Anterior cingulate cortex (tissue), 58 donors: ENCODE measurements at regions not wholly inside any gene's neighbourhood (a gene's known extent, or its start where the extent isn't known, plus 50 kb on each side); places are given as distances from the start of the nearest gene placed in this dataset.
"Not testable (repeated sequence)": the region's sequence is repeated elsewhere in the genome, so short reads cannot be mapped to it uniquely, and the experiment has no call there.

Experiments used
- DNase-seq, 58 donors: peaks; one replicate each; lab custom pipeline; 2025; lab: John Stamatoyannopoulos, UW

GRCh38 chr20:29500738-29501137 is 1756.7 kb upstream of the DEFB115 start:
- not testable (repeated sequence) for DNase-seq

- DNase-seq = not testable (repeated sequence)
Measured at GRCh38 chr20:29514634-29515033, 1742.8 kb upstream of the DEFB115 start.

DNA sequence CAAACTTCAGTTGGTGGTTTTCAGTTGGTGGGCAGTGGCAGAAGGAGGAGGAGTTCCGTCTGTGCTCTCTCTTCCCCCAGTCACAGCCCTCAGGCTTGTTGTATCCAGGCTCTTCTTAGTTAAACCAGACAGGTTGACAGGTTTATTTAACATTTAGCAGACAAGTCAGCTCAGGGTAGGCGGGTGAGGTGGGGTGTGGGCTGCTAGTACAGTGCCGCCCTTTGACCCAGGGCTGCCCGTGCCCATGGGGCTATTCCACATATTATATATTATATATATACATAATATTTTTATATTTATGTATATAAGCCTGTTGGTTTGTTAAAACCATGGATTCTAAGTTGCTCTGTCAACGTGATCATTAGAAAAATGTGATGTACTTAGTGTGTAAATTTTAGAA is 1740.6 kb upstream of the DEFB115 start:
- not testable (repeated sequence) for DNase-seq

GRCh38 chr20:29519610-29520241 is 1737.7 kb upstream of the DEFB115 start:
- DNase-seq = not testable (repeated sequence)

DNA sequence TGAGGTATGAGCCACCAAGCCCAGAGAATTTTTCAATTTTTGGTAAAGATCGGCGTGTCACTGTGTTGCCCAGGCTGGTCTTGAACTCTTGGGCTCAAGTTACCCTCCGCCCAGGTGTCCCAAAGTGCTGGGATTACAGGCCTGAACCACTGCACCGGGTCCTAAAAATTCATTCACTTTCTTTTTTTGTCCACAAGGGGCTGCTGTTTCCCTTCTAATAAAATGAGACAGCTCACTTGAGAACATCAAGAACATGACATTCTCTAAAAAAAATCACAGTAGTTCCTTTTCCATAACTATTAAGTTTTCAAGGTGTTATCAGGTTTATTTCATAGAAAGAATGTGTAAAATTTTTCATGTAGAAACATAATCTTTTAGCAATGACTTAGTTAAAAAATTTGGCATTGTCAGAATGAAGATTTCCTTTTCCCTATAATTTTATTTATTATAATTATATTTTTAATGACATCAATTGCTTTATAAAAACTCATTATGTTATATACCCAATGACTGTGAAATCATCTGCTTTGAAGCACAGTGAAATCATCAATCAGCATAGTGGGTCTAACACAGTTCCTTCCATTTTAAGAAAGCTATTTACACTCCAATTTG is 1723.8 kb upstream of the DEFB115 start:
- not testable (repeated sequence) for DNase-seq

DNA sequence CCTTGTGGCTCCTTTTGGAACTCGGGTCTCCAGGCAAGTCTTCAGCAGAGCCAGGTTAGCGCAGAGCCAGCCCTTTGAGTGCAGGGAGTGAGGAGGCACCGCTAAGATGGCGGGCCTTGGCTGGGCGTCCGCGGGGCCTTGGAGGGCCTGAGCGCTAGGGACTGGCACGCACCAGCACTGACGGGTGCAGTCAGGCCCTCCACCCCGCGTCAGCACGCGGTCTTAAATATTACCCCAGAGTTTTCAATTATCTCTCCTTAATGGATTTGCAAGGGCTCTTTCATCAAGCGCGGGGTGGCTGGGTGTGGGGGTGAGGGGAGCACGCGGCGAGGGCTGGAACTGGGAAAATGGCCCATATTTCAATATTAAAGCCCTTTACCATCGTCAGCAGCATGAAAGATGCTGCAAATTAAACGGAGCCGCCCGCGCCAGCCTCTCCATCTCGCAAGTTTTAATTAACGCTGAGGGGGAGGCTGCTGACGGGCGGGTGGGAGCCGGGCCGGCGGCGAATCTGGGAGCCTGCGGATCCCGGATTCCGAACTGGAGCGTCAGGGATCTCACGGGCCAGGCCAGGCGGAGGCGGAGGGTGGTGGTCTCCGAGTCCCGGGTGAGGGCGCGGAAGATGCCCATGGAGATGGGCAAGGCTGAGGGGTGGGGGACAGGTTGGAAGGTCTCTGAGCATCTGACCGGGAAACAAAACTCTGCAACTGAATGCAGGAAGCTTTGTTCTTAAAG is 1690.4 kb upstream of the DEFB115 start:
- DNase-seq = not testable (repeated sequence)

GRCh38 chr20:29567671-29568070 is 1689.8 kb upstream of the DEFB115 start:
- not testable (repeated sequence) for DNase-seq

- DNase-seq = not testable (repeated sequence)
Measured at GRCh38 chr20:29570126-29570525, 1687.3 kb upstream of the DEFB115 start.

DNA sequence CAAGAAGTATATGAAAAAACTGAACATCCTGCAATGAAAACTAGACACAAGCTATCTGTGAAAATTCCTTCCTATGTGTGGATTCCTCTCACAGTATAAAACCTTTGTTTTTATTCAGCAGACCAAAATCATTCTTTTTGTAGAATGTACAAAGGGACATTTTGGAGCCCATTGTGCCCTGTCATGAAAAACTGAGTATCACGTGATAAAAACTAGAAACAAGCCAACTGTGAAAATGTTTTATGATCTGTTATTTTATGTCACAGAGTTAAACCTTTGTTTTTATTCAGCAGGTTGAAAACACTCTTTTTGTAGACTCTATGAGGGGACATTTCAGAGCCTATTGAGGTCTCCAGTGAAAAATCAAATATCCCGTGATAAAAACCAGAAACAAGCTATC is 1667.9 kb upstream of the DEFB115 start:
- not testable (repeated sequence) for DNase-seq

DNA sequence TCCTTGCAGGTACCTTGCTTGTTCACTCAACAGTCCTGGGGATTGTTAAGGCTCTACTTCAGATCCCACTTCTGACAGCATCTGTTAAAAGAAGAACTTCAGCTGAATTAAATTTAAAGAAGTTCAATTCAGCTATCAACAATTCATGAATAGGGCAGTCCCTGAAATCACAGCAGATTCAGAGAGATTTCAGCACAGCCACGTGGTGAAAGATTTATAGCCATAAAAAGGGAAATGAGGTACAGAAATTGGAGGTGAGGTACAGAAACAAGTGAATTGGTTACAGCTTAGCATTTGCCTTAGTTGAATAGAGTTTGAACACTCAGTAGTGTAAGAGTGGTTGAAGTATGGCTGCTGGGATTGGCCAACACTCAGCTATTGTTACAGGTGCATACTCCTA is 1653.3 kb upstream of the DEFB115 start:
- not testable (repeated sequence) for DNase-seq

GRCh38 chr20:29606171-29606570 is 1651.3 kb upstream of the DEFB115 start:
- DNase-seq = not testable (repeated sequence)

DNA sequence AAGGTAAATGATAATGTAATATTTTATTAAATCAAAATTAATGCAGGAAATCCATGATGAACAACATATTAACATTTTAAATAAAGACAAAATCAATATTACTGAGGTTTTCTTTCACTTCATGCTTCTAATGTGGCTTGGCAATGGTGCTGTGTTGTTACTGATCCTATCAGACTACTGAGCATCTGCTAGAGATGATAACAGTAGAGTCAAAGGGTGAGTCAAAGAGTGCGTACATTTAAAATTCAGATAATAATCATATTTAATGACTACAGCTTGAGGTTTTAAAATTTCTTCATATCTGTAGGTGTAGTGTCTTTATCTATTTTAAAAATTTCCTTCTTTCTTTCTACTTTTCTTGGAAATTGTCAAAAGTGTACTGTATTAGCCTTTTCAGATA is 1628.1 kb upstream of the DEFB115 start:
- DNase-seq = not testable (repeated sequence)
